GM19099 (cell line): ENCODE measurements at regions not wholly inside any gene's neighbourhood (a gene's known extent, or its start where the extent isn't known, plus 50 kb on each side); places are given as distances from the start of the nearest gene placed in this dataset.

Experiments used
- POLR2A ChIP-seq: IDR thresholded peaks from 3 replicates; pipeline ENCODE4 v1.6.1; 2011; ENCODE audit warnings: low read depth; ENCODE audit not compliant: insufficient read length; ENCODE audit errors: extremely low read depth

DNA sequence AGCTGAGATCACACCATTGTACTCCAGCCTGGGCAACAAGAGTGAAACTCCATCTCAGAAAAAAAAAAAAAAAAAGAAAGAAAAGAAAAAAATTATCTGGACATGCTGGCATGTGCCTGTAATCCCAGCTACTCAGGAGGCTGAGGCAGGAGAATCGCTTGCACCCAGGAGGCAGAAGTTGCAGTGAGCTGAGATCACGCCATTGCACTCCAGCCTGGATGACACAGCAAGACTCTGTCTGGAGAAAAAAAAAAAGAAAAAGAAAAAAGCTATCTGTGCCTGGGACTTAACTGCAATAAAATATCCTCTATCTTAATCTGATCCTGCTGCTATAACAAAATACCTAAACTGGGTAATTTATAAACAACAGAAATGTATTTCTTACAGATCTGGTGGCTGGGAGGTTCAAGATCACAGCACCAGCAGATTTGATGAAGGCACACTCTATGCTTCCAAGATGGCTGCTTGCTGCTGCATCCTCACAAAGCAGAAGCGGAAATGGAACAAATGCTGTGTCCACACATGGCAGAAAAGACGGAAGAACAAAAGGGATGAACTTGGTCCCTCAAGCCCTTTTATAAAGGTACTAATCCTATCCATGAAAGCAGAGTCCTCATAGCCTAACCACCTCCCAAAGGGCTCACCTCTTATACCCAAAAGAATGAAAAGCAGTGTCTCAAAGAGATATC is 273.3 kb upstream of the JARID2 start:
- no peak for TF ChIP-seq POLR2A

DNA sequence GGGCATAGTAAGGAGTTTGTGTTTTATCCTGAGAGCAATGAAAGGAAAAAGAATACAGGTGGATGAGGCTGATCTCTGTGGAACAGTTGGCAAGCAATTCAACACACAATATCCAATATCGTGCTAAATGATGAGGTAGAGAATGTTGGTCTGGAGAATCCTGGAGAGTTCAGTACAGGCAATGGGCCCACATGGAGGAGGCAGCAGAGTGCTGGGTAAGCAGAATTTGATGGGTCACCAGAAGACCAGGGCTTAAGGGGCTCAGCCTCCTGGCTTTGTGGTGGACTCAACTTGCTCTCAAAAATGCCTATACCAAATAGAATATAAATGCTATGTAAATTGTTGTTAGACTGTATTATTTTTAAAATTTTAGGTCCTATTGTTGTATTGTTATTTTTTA is 271.5 kb upstream of the JARID2 start:
- TF ChIP-seq POLR2A: no peak

DNA sequence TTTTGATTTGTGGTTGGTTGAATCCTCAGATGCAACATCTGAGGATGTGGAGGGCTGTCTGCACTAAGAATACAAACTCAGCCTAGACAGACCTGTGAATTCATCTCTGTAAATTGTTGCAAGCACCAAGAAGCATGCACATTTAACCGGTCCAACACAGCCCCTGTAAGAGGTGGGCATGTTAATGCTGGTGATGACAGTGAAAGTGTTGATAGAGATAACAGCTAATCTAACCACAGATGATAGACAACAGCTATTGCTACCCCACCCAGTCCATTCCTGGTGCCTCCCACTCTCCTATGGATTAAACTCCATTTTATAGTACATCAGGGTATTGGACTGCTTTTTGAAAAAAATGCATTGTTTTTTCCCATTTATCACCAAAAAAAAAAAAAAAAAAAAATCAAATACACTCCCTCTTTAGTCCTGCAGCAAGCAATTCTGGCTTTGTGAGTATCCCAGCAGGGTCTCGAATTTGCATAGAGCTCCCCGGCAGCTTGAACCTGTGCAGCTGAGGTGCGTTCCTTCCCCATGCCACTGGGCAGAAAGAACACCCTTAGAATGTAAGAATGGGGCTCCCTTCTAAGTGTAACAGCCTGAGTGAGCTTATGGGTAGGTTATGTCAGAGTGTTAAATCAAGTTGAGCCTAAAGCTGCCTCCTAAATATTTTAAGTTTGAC is 270.9 kb upstream of the JARID2 start:
- no peak for TF ChIP-seq POLR2A

DNA sequence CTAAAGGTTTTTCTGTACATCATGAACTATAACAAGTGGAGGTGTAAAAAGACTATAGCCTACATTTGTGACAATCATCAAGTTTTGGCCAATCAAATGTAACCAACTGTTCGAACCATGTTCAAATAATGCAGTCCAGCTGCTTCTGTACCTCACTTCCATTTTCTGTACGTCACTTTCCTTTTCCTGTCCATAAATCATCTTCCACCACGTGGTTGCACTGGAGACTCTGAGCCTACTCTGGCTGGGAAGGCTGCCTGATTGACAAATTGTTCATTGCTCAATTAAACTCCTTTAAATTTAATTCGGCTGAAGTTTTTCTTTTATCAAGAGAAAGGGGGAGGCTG is 270.4 kb upstream of the JARID2 start:
- no peak for TF ChIP-seq POLR2A

DNA sequence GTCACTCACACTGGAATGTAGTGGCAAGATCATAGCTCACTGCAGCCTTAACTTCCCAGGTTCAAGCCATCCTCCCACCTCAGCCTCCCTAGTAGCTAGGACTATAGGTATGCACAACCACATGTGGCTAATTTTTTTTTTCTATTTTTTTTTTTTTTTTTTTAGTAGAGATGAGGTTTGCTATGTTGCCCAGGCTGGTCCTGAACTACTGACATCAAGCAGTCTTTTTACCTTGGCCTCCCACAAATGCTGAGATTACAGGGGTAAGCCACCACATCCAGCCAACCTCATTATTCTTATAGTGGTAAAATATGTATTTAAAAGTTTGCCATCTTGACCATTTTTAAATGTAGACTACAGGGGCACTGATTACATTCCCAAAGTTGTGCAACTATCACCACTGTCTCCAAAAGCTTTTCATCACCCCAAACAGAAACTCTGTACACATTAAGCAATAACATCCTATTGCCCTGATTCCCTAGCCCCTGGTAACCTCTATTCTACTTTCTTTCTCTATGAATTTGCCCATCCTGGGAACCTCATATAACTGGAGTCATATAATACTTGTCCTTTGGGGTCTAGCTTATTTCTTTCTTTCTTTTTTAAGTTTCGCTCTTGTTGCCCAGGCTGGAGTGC is 268.0 kb upstream of the JARID2 start:
- TF ChIP-seq POLR2A: no peak

DNA sequence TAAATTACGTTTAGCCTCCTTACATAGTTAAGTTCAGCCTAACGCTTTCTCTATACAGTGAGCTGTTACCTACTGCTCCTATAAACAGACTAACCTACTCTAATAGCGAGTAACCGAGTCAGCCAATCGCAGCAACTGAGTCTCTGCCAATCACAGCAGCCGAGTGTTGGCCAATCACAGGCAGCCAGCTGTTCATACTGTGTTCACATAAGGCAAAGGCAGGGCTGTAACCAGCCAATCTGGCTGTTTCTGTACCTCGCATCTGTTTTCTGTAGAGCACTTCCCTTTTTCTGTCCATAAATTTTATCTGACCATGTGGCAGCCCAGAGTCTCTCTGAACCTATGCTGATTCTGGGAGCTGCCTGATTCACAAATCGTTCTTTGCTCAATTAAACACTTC is 263.9 kb upstream of the JARID2 start:
- no peak for TF ChIP-seq POLR2A

DNA sequence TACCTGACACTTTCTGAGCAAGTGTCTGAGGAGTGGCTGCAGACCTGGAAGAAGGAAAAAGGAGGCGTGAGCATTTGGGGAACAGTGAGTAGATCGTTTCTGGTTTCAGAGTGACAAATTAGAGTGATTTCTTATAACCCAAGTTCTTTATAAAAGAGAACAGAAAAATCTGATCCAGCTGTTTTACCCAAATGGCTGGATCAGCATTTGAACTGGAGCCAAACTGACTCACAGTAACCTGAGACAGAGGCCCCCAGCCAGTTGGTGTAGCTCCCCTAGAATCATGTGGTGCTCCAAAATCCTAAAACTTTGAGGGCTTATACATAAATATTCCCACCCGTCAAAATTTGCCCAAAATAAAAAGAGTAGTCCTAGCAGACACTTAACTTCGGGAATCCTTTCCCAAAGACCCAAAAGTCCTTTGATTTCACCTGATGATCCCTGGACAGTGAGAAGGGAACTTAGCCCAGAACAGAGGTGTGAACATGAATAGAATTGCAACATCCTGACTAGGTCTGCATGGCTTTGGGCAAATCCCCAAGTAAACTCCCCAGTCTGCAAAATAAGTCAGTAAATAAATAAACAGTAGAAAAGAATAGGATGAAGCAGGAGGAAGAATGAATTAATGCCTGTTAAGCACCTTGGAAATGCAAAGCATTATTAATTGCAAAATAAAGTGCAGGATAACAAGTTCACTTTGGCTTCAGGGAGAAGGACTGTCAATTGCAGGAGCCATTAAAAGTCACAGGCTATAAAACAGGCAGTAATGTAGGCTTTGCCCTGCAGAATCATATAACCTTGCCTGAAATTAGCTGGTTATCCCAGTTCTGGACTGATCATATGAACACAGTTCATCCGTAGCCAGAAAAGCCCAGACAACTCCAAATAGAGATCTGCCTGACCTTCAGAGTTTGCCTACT is 262.0 kb upstream of the JARID2 start:
- no peak for TF ChIP-seq POLR2A

DNA sequence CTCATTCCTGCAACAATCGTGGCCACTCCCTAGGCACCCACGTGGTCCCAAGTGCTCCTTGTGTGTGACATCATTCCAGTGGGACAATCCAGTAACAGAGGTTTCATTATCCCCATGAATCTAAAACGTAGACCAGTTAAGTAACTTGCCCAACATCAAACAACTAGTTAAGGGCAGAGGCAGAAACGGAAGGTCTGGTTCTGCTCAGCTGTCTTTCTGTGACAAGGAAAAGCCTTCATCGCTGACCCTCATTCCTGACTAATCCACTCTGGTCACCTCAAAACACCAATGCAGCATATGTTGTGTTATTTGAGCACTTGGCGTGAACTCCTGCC is 261.4 kb upstream of the JARID2 start:
- no peak for TF ChIP-seq POLR2A

DNA sequence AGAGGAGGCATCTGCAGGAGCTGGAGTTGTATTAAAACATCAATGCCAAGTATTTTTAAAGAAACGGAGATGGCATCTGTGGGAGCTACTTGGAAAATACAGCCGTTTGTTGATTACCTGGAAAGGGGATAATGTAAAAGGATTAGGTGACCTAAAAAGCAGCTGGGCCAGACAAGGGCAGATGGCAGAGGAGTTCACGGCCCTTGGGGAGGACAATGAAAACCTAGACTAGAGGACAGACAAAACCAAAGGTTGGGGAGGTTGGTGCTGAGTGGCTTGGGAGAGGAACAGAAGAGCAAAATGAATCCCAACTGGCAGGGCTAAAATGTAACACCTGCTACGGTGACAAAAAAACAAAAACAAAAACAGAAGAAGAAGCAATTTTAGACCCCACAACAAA is 260.5 kb upstream of the JARID2 start:
- no peak for TF ChIP-seq POLR2A

DNA sequence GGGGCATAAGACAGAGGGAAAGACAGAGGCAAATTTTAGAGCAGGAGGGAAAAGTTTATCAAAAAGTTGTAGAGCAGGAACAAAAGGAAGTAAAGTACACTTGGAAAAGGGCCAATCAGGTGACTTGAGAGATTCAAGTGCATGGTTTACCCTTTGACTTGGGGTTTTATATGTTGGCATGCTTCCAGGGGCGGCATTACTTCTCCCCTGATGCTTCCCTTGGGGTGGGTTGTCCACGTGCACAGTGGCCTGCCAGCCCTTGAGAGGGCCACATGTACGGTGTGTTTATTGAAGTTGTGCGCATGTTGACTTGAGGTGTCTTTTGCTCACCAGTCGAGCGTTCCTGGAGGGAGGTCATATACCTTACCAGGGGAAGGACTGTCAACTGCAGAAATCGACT is 259.5 kb upstream of the JARID2 start:
- no peak for TF ChIP-seq POLR2A

DNA sequence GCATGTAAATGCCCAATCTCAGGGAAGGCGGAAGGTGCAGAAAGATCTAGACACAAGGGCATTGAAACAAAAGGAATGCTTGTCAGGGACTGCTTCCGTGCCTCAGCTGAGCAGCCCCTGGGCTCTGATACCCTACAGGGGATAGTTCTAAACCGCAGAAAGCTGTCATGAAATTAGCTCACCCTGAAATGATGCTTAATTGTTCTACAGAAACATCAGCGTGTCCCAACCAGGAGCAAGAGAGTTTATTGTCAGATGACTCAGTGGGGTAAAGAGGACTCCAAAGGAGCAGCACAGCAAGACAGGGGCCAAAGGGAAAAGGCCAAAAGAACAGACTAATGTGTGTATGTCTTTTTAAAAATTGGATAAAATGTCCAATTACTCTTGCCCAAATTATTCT is 258.4 kb upstream of the JARID2 start:
- TF ChIP-seq POLR2A: no peak

DNA sequence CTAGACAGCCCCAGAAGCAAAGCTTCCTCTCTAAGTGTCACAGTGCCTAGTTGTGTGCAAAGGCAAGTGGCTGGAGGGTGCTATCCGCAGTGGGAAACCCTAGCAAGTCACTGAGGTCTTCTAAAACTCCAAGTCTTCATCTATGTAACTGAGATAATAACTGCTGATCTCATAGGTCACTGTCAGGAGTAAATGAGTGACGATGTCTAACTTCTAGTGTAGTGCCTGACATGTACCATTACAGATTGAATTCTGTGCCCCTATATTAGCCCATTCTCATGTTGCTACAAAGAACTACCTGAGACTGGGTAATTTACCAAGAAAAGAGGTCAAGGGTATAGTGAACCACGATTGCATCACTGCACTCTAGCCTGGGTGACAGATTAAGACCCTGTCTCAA is 253.5 kb upstream of the JARID2 start:
- no peak for TF ChIP-seq POLR2A

DNA sequence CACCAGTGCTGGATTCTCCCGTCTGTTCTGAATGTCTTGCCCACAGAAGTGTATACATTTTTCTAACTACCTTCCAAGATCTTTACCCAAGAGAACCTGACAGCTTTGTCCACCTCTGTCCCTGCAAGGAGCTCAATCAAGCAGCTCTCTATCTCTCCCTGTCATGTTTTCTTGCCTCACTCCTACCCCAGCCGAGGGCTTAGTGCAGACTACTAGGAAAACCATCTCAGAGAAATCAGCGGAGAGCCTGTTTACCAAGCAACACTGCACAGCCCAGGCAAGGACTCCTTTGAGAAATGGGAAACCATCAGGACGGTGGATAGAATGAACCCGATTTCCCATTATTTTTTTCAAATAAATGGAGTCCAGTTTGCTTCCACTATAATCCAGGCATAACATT is 250.7 kb upstream of the JARID2 start:
- no peak for TF ChIP-seq POLR2A

DNA sequence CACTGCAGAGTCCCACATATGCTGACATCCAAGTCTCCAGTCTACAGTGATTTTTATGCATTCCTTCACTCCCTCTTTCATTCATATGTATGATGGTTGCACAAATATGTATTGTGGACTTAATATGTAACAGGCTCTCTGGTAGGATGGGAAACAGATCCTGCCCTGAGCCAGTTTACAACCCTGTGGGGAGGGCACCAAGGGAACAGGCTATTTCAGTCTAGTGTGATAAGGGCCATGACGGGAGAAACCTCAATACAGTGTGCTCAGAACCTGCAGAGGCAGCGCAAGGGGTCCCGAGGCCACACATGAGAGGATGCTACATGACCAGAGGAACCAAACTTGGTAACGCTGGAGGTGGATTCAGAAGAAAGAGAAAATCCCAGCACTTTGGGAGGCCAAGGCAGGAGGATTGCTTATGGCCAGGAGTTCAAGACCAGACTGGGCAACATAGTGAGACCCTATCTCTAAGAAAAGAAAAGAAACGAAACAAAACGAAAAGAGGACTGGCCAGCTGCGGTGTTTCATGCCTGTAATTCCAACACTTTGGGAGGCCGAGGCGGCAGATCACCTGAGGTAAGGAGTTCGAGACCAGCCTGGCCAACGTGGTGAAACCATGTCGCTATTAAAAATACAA is 249.8 kb upstream of the JARID2 start:
- TF ChIP-seq POLR2A: no peak

DNA sequence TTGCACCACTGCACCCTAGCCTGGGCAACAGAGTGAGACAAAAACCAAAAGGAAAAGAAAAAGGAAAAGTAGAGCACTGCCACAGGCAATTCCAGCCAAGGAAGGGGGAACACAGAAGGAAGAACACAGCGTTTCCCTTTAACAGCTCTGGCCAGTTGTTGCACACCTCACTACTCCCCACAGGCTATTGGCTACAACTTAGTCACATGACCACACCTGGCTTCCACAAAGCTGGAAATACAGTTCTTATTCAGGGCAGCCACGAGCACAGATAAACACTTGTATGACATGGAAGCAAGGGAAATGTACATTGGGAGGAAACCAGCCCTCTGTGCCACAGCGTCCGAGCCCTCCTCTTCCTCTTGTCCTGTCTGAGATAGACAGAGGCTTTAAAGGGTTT is 249.0 kb upstream of the JARID2 start:
- no peak for TF ChIP-seq POLR2A

DNA sequence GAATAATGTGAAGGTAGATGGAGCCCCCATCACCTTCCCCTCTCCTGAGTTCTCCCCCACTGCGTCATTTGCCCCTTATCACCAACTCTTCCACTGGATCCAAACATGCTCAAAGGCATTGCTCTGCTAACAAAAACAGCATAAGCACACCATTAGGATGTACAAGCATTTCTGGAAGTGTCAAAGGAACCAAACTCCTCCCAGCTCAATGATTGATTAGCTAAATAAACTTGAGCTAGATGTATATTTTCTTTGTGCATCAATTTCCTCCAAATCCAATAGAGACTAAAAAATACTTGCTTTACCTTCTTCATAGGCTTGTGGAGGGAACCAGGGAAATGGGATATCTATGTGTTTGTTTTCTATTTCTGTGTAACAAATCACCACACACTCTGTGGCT is 248.4 kb upstream of the JARID2 start:
- no peak for TF ChIP-seq POLR2A

DNA sequence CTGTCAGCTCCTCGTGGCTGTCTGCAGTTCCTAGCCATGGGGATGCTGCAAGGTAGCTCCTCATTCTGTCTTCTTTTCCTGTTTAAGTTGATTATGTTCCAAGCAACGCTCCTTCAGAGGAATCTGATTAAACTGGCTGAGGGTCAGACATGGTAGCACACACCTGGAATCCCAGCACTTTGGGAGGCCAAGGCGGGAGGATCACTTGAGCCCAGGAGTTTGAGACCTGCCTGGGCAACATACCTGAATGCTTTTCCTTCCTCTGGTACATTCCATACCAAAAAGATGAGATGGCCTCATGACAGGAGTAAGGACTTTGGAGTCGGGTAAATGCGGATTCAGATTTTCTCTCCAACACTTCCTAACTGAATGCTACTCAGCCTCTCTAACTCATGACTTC is 246.8 kb upstream of the JARID2 start:
- TF ChIP-seq POLR2A: no peak
